Left lung (tissue), 4 donors: ENCODE measurements at regions not wholly inside any gene's neighbourhood (a gene's known extent, or its start where the extent isn't known, plus 50 kb on each side); places are given as distances from the start of the nearest gene placed in this dataset.

Experiments
- ATAC-seq: fragments of 200-7000 bp; cut with Tn5 transposase; one replicate; pipeline ENCODE4 v1.9.1; 2020; ENCODE audit warnings: moderate library complexity
- DNase-seq, 4 donors: peaks; one replicate each; pipeline ENCODE4 v3.0.0-alpha.2; 2013 to 2020
- H3K27ac ChIP-seq, 2 donors: fragments of 200-600 bp; sonication (generic) in 1 of 2; one replicate each; pipeline versions ENCODE4 v1.5.0 to v1.8.0; 2020 to 2021
- H3K27me3 ChIP-seq, 2 donors: fragments of 200-600 bp; sonication (generic) in 1 of 2; one replicate each; pipeline versions ENCODE4 v1.5.0 to v1.8.0; 2020 to 2021
- H3K36me3 ChIP-seq, 2 donors: fragments of 200-600 bp; sonication (generic) in 1 of 2; one replicate each; pipeline versions ENCODE4 v1.5.0 to v1.8.0; 2020 to 2021
- H3K4me1 ChIP-seq, 2 donors: fragments of 200-600 bp; one replicate each; pipeline ENCODE4 v1.8.0; 2021
- H3K4me3 ChIP-seq, 2 donors: fragments of 200-600 bp; sonication (generic) in 1 of 2; one replicate each; pipeline versions ENCODE4 v1.5.0 to v1.8.0; 2020 to 2021; ENCODE audit warnings: mild to moderate bottlenecking in 1 of 2
- H3K9me3 ChIP-seq, 2 donors: fragments of 200-600 bp; sonication (generic) in 1 of 2; one replicate each; pipeline versions ENCODE4 v1.5.0 to v1.8.0; 2020 to 2021
- CTCF ChIP-seq, 2 donors: fragments of 200-600 bp; sonication (generic) in 1 of 2; IDR thresholded peaks; one replicate each; pipeline versions ENCODE4 v1.5.0 to v1.8.0; 2021; ENCODE audit warnings: antibody characterized with exemption in 2 of 2
- intact Hi-C, 2 donors: fragments of 100-400 bp; cut with DNase I; formaldehyde crosslinking; loops; one replicate each; pipeline versions ENCODE4 v1.11.2 to v1.14.2; 2022
- donor health status: DM: no; HTN: yes; CAD: no.
- donor health status: DM: no; HTN: no; CAD: no.

- no peaks in the 10 kb centered on the region for H3K9me3 ChIP-seq
- no peak for DNase-seq
- H3K4me1 ChIP-seq, result no peaks in the 10 kb centered on the region
- no peaks in the 10 kb centered on the region for H3K36me3 ChIP-seq
- H3K27ac ChIP-seq, result no peak overlapping the region
- H3K27me3 ChIP-seq, result no peaks in the 10 kb centered on the region
- no peak for ATAC-seq
- intact Hi-C loops, result no loop called here
- TF ChIP-seq CTCF (IDR thresholded peaks at IDR 0.05), result no peak
- no peak overlapping the region for H3K4me3 ChIP-seq
These were observed 173.1 kb downstream of the C12orf75 start for GRCh38 chr12:105503619-105504018.

GRCh38 chr12:105504286-105504685 is 173.8 kb downstream of the C12orf75 start:
- Histone ChIP-seq H3K9me3 (no peaks in the 10 kb centered on the region), H3K27me3 (no peaks in the 10 kb centered on the region), H3K4me3 (no peak overlapping the region), H3K4me1 (no peaks in the 10 kb centered on the region), H3K27ac (no peak overlapping the region), H3K36me3 (no peaks in the 10 kb centered on the region)
- intact Hi-C loops, result no loop called here
- no peak for ATAC-seq
- TF ChIP-seq CTCF (IDR thresholded peaks at IDR 0.05), result no peak
- no peak for DNase-seq

GRCh38 chr12:105506678-105507310 is 176.3 kb downstream of the C12orf75 start:
- no peak for TF ChIP-seq CTCF (IDR thresholded peaks at IDR 0.05)
- DNase-seq, result no peak
- Histone ChIP-seq H3K36me3 (no peaks in the 10 kb centered on the region), H3K27ac (no peak overlapping the region), H3K9me3 (no peaks in the 10 kb centered on the region), H3K27me3 (no peaks in the 10 kb centered on the region), H3K4me3 (no peak overlapping the region), H3K4me1 (no peaks in the 10 kb centered on the region)
- intact Hi-C loops, result no loop called here
- no peak for ATAC-seq

- Histone ChIP-seq H3K4me3 (no peak overlapping the region), H3K9me3 (no peaks in the 10 kb centered on the region), H3K36me3 (no peaks in the 10 kb centered on the region), H3K27ac (no peak overlapping the region), H3K27me3 (no peaks in the 10 kb centered on the region), H3K4me1 (no peaks in the 10 kb centered on the region)
- no peak for ATAC-seq
- no peak for TF ChIP-seq CTCF (IDR thresholded peaks at IDR 0.05)
- intact Hi-C loops, result no loop called here
- no peak for DNase-seq
These were observed 177.0 kb downstream of the C12orf75 start for GRCh38 chr12:105507311-105508038.

GRCh38 chr12:105508096-105508495 is 177.6 kb downstream of the C12orf75 start:
- ATAC-seq (no peak), DNase-seq (no peak)
- H3K4me3 ChIP-seq, result no peak overlapping the region
- H3K4me1 ChIP-seq, result no peaks in the 10 kb centered on the region
- no peaks in the 10 kb centered on the region for H3K36me3 ChIP-seq
- no peak for TF ChIP-seq CTCF (IDR thresholded peaks at IDR 0.05)
- H3K27ac ChIP-seq, result no peak overlapping the region
- no peaks in the 10 kb centered on the region for H3K9me3 ChIP-seq
- intact Hi-C loops, result no loop called here
- no peaks in the 10 kb centered on the region for H3K27me3 ChIP-seq
